ENCODE measurements at regions not wholly inside any gene's neighbourhood (a gene's known extent, or its start where the extent isn't known, plus 50 kb on each side); places are given as distances from the start of the nearest gene placed in this dataset.
"Not testable (repeated sequence)": the region's sequence is repeated elsewhere in the genome, so short reads cannot be mapped to it uniquely, and the experiment has no call there.

- CTCF ChIA-PET = interaction anchor here (0.6 to 1.0 kb wide), 2 partner anchors 166 to 611 kb away, joined by 3 read pairs; no protein-coding TSS in a partner anchor
- no peaks in the 10 kb centered on the region for H3K36me3 Mint-ChIP-seq (ENCODE audit: insufficient read depth, unreplicated experiment)
- no peak for TF ChIP-seq CTCF (IDR thresholded peaks at IDR 0.05; ENCODE audit: unreplicated experiment)
- H3K9me3 Mint-ChIP-seq (ENCODE audit: unreplicated experiment) = peaks cover 5% of the 10 kb centered on the region
- no peaks in the 10 kb centered on the region for H3K27me3 Mint-ChIP-seq (ENCODE audit: insufficient read depth, unreplicated experiment)
- DNase-seq (ENCODE audit: unreplicated experiment) = no peak
- POLR2A ChIA-PET = no interaction called here
- no TSS peak for BruUV-seq (replicated peaks)
- no peak overlapping the region for H3K27ac Mint-ChIP-seq (ENCODE audit: low read depth, unreplicated experiment)
- H3K4me1 Mint-ChIP-seq (ENCODE audit: insufficient read depth, unreplicated experiment) = no peaks in the 10 kb centered on the region
- no peak overlapping the region for H3K4me3 Mint-ChIP-seq (ENCODE audit: unreplicated experiment)
- intact Hi-C loops (cut with micrococcal nuclease) = no loop called here
These were observed 97.9 kb downstream of the DLEU7 start for GRCh38 chr13:50745542-50746115.

GRCh38 chr13:50747737-50748350 lies 95.6 kb downstream of the DLEU7 start:
- no TSS peak for BruUV-seq (replicated peaks)

GRCh38 chr13:50753221-50753620 lies 90.3 kb downstream of the DLEU7 start:
- CTCF ChIA-PET = interaction anchor here (0.8 kb wide), 1 partner anchor 12 kb away, joined by 3 read pairs; no protein-coding TSS in a partner anchor
- intact Hi-C loops (cut with micrococcal nuclease); H3K4me1 Mint-ChIP-seq (ENCODE audit: insufficient read depth, unreplicated experiment); H3K9me3 Mint-ChIP-seq (ENCODE audit: unreplicated experiment); H3K4me3 Mint-ChIP-seq (ENCODE audit: unreplicated experiment); POLR2A ChIA-PET; DNase-seq (ENCODE audit: unreplicated experiment); BruUV-seq (replicated peaks); H3K27ac Mint-ChIP-seq (ENCODE audit: low read depth, unreplicated experiment); H3K36me3 Mint-ChIP-seq (ENCODE audit: insufficient read depth, unreplicated experiment); H3K27me3 Mint-ChIP-seq (ENCODE audit: insufficient read depth, unreplicated experiment): not testable (repeated sequence)

More at GRCh38 chr13:50747737-50748350, 95.6 kb downstream of the DLEU7 start:
- intact Hi-C loops (cut with micrococcal nuclease) = no loop called here
- no peak for DNase-seq (ENCODE audit: unreplicated experiment)
- Mint-ChIP-seq H3K36me3 (ENCODE audit: insufficient read depth, unreplicated experiment) (no peaks in the 10 kb centered on the region), H3K4me3 (ENCODE audit: unreplicated experiment) (no peak overlapping the region), H3K27ac (ENCODE audit: low read depth, unreplicated experiment) (no peak overlapping the region), H3K27me3 (ENCODE audit: insufficient read depth, unreplicated experiment) (no peaks in the 10 kb centered on the region), H3K9me3 (ENCODE audit: unreplicated experiment) (peaks cover 8% of the 10 kb centered on the region), H3K4me1 (ENCODE audit: insufficient read depth, unreplicated experiment) (no peaks in the 10 kb centered on the region)
- TF ChIP-seq CTCF (IDR thresholded peaks at IDR 0.05; ENCODE audit: unreplicated experiment) = no peak
- ChIA-PET CTCF (no interaction called here), POLR2A (no interaction called here)

- ChIA-PET CTCF (interaction anchor here (0.6 to 1.6 kb wide), 6 partner anchors 17 to 674 kb away, joined by 3 to 4 read pairs (median 4); no protein-coding TSS in a partner anchor), POLR2A (interaction anchor here (0.6 to 2.0 kb wide), 5 partner anchors 24 to 854 kb away, joined by 3 to 26 read pairs (median 5); no protein-coding TSS in a partner anchor)
- H3K36me3 Mint-ChIP-seq (ENCODE audit: insufficient read depth, unreplicated experiment); H3K9me3 Mint-ChIP-seq (ENCODE audit: unreplicated experiment); H3K27me3 Mint-ChIP-seq (ENCODE audit: insufficient read depth, unreplicated experiment); H3K4me1 Mint-ChIP-seq (ENCODE audit: insufficient read depth, unreplicated experiment): not testable (repeated sequence)
- TSS peak; percentile 70 for BruUV-seq (replicated peaks)
- Mint-ChIP-seq H3K27ac (ENCODE audit: low read depth, unreplicated experiment) (peak overlapping the region; percentile 88), H3K4me3 (ENCODE audit: unreplicated experiment) (peak overlapping the region; percentile 27)
- intact Hi-C loops (cut with micrococcal nuclease) = loop anchor here (2.0 kb wide), 1 partner anchor 23 kb away; no protein-coding TSS in a partner anchor
- peak; percentile 89 for DNase-seq (ENCODE audit: unreplicated experiment)
These were observed 87.4 kb downstream of the DLEU7 start for GRCh38 chr13:50755862-50756685.
